CD4-positive, alpha-beta T cell treated with Interleukin-6 at 100 ng/mL for 8 hours (primary cell): ENCODE measurements at regions not wholly inside any gene's neighbourhood (a gene's known extent, or its start where the extent isn't known, plus 50 kb on each side); places are given as distances from the start of the nearest gene placed in this dataset.

Experiments
- DNase-seq: peaks from one replicate; pipeline ENCODE4 v3.0.0-alpha.2; 2020; ENCODE audit warnings: mixed read lengths, low spot score

- DNase-seq: no peak
These were observed 126.1 kb downstream of the GDAP2 start for GRCh38 chr1:117803318-117803717.

DNA sequence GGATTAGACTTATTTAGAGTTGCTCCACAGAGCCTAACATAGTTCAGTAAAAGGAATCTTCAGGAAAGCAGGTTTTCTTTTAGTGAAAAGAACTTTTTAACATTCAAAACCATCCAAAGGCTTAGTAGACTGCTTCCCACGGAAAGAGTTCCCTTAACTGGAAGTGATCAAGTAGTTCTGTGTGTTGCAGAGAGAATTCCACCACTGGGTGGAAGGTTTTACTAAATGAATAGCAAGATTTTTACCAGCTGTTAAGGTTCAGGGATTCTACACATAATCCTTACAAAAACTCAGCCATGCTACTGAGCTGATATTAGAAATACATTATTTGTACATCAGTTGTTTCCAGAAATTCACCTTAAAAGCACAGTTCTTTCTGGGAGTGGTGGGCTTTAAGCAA is 119.7 kb downstream of the GDAP2 start:
- no peak for DNase-seq

GRCh38 chr1:117810553-117810952 is 118.9 kb downstream of the GDAP2 start:
- no peak for DNase-seq

GRCh38 chr1:117812869-117813511 is 116.4 kb downstream of the GDAP2 start:
- no peak for DNase-seq
